HG02884 (cell line): ENCODE measurements at regions not wholly inside any gene's neighbourhood (a gene's known extent, or its start where the extent isn't known, plus 50 kb on each side); places are given as distances from the start of the nearest gene placed in this dataset.

Experiments used
- ATAC-seq: cut with Tn5 transposase; IDR thresholded peaks from one replicate; pipeline ENCODE4 v1.9.1; 2021; ENCODE audit warnings: mild to moderate bottlenecking, moderate library complexity; ENCODE audit not compliant: unreplicated experiment

- ATAC-seq = no peak
These were observed 59.7 kb upstream of the TNRC6C start for GRCh38 chr17:77898521-77899434.

DNA sequence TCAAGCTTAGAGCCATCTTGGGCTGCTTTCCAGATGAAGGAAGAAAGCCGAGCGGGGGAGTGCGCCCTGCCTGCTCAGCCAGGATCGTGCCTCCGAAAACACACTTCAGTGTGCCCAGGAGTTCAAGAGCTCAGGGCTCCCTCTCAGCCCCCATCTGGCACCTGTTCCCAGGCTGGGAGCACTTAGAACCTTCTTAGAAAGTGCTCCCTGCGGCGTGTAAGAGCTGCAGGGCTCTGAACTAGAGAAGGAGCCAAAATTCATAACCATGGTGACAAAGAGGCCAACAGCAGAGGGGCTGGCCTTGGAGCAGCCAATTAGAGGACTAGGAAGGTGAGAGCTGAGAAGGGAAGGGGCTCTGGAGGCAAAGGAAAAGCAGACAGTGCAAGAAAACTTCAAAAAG is 59.0 kb upstream of the TNRC6C start:
- no peak for ATAC-seq

DNA sequence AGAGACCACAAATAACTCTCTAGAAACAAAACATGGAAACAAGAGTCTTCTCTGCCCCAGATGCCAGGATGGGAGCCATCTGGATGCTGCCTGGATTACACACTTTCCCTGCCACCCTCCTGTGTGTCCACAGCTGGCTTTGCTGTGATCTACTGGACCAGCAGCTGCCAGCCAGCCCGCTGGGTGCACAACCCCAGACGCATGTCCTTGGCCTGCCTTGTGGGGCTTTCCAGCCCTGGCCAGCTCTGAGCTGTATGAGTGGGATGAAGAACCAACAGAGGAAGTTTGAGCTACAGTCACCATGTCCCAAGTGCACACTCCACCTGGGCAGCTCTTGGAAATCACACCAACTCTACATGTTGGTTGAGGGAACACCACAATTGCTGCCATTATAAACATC is 57.0 kb upstream of the TNRC6C start:
- ATAC-seq = no peak

- ATAC-seq = no peak
These were observed 53.2 kb upstream of the TNRC6C start for GRCh38 chr17:77905266-77905665.

GRCh38 chr17:77905766-77906165 is 52.7 kb upstream of the TNRC6C start:
- no peak for ATAC-seq

DNA sequence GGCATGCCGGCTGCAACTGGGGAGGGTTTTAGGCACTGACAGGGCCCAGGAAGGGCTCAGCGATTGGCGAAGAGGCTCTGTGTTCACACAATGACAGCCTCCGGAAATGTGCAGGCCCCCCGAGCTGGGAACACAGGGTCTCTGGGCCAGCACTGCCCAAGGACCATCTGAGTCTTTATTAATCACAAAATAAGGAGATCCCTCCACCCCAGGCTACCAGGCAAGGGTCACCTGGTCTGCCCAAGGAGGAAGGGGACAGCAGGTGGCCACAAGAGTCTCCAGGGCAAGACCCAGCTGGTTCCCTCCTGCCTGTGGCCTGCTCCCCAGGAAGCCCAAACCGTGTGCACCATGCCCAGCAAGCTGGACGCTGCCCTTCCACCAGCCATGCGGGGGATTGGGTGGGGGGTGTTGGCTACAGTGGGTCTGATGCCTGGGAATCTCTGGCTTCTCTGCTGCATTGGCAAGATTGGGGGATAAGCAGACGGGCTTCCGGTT is 52.1 kb upstream of the TNRC6C start:
- no peak for ATAC-seq

DNA sequence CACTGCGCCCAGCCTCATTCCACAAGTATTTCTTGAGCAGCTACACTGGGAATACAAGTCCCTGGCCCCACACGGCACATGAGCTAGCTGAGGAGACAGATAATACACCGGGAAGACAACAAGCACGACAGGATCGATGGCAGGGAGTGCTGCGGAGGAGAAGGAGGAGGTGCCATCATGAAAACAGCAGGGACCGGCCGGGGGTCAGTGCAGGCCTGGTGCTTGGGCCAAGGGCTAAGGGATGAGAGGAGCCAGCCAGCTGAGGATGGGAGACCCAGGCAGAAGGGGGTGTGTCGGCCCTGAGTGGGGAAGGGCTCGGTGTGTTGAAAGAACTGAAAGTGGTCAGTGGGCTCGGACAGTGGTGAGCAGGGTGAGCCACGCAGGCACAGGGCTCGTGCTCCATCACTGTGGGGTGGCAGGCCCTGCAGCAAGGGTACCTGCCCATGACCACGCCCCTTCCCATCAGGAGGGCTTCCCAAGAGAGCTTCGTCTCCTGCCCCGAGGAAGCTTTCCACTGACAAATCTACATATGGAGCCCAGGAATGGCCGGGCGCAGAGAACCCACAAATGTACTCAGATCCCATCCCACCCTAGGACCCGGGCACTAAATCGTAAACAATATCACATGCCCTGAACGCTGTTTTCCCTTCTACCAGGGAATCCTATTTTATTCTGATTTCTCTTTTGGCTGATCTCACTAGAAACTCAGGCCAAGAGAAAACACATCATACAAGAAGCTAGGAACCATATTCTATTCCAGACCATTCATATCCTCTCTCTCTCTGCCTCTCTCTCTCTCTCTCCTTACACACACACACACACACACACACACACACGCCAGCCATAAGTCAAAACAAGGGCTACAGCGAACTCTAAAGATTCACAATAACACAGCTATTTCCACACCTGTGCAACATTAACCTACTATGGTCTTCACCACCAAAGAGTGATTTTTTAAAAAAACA is 50.7 kb upstream of the TNRC6C start:
- ATAC-seq = no peak

- no peak for ATAC-seq
These were observed 50.0 kb upstream of the TNRC6C start for GRCh38 chr17:77908501-77908900.
